ENCODE measurements at regions not wholly inside any gene's neighbourhood (a gene's known extent, or its start where the extent isn't known, plus 50 kb on each side); places are given as distances from the start of the nearest gene placed in this dataset.
"Not testable (repeated sequence)": the region's sequence is repeated elsewhere in the genome, so short reads cannot be mapped to it uniquely, and the experiment has no call there.

DNA sequence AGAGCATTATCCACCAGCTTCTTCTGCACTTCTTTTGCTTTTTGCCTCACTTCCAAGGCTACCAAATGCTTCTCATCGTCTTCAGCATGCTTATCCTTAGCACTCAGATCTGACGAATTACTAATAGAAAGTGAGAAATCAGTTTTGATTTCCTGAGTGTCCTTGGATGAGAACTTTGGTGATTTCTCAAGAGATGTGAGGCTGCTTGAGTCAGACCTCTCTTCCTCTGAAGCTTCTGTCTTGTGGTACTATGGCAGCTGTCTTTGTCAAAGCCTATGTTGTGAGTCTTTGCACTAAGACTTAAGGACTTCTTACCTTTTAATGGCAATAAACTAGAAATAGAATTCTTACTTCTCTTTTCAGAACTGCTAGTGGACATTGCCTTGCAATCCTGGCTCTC, 169.9 kb downstream of the CPE start:
- DNase-seq = no peak

DNA sequence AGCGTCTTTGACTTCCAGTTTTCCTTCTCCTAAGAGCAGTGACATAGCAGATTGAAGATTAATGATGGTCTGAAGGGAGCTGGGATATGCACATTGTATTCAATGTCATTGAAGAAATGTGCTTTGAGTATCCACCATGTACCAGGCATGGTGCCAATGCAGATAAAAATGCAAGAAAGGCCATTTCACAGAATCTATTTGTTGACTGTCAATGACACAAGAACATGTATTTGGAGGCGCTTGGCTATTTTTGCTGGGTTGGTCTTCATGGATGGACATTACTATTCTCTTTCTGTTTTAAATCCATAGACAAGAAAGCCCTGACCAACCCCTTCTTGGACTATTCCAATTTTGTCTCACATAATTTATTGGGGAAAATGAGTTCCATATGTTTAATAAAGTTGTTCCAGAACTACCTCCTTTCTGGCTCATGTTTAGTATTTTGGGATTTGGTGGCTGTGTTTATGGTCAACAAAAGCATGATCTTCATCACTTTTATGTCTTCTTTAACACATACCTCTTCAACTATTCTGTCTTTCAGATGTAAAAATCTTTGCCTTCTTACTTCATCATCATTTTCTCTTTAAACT, 174.5 kb downstream of the CPE start:
- DNase-seq = no peak

DNA sequence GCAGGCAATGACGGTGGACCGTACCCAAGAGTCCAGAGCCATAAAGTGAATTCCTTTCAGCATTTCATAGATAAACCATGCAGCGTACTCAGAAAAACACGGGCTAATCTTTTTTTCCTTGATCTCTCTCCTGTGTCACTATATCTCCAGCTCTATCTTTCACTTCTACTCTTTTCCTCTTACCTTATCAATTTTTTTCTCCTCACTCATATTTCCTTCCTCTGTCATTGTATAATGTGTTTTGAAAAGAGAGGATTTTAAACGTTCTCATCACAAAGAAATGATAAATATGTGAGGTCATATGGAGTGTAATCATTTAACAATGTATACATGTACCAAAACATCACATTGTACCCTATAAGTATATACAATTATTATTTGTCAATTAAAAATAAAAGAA, 176.5 kb downstream of the CPE start:
- DNase-seq = no peak

DNA sequence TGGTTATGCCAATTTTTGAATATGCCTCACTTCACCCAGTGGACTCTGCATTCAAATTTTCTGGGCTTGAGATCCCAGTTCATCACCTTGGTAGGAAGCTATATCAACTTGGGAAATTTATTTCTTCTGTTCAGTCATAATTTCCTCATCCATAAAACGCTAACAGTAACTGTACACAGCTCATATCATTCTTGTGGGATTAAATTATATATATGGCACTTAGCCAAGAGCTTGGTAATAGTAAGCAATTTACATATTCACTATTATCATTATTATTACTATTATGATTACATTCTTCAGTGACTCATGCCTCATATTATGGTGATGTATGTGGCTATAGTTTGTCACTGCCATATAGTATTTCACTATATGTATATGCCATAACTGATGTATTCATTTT, 177.6 kb downstream of the CPE start:
- DNase-seq = no peak

DNA sequence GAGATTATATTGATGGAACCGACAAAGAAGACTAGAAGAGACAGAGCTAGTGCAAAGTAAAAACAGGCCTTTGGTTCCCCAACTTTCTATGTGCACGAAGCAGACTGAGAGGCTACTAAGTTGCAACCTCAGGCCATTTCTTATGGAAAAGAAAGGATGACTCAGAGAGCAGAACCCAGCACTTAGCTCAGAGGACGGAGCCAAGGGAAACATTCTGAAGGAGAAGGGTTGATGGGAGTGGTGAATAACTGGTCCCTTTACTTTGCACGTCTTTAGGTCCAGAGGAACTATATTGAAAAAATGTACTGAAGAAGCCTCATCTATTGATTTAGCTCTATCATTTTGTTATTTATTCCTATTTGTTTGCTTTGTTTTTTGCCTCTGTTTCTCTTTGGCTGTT, 182.1 kb downstream of the CPE start:
- DNase-seq = no peak

DNA sequence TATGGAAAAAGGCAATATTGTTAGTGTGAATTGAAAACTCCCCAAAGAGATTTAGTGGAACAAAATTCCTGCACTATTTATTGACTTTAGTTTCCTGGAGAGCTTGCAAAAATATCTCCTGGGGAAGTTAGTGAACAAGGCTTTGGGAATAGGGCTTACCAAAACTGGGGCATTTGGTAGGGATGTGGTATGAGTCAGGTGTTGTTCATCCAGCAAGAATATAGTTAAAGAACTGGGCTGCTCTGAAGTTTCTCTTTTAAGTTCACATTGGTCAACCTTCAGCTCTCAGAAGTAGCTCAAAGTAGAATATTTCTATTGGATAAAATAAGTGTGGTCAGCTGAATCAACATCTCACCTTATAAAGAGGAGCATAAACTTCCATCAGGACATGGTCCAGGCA, 185.0 kb downstream of the CPE start:
- no peak for DNase-seq

DNA sequence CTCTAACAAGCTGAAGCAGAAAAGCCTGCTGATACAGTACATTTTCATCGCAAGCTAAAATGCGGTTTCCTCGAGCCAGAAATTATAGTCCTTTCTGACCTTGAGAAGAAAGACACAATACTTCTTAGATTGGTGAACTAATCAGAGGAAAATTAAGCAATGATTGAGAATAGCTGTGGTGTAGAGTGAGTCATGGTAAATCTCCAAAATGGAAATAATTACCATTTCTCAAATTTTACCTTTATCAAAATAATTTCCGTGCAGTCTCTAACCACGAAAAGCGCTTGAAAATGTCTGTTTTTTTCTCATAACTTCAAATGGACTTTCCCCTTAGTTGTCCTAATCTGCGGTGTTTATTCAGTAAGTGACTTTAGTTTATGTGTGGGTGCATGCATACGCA, 190.2 kb downstream of the CPE start:
- no peak for DNase-seq

DNA sequence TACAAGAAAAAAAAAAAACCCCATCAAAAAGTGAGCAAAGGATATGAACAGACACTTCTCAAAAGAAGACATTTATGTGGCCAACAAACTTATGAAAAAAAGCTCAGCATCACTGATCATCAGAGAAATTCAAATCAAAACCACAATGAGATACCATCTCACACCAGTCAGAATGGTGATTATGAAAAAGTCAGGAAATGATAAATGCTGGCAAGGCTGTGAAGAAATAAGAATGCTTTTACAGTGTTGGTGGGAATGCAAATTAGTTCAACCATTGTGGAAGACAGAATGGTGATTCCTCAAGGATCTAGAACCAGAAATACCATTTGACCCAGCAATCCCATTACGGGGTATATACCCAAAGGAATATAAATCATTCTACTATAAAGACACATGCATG, 192.7 kb downstream of the CPE start:
- not testable (repeated sequence) for DNase-seq

DNA sequence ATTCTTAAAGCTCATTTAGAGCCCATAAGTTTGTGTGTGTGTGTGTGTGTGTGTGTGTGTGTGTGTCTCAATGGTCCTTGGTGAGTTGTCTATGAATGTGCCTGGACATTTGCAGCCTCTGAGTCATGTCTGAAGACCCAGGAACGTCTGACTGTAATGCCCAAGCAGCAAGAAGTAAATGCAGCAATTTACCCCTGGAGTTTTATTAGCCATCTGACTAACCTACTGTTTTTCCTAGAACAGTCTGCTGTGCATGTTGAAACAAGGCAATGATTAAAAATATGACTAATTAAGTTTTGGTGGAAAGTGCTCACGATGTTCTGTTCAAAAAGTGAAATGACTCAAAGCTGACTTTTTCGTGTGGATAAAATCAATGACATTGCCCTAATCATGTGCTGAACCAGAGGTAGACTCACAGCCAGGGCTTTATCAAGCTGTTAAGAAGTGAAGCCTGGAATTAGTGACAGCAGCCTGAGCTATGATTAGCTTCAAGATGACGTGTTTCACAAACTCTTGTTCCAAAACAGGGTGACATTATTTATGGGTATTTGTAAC, 201.6 kb downstream of the CPE start:
- DNase-seq = no peak

DNA sequence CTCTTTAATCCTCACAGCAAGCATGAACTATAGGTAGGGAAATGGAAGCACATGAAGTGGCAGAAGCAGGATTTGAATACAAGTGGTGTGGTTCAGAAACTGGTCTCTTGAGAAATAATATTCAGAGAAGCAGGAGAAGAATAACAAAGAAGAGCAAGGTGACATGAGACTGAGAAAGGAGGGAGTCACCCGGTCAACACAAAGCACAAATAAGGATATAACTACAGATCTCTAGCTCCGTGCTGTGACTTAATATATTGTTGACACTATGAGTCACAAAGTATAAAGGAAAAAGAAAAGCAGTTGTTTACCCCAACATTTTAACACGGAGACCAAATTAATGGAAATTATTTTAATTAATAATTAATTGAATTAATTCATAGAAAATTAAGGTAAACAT, 204.5 kb downstream of the CPE start:
- no peak for DNase-seq

DNA sequence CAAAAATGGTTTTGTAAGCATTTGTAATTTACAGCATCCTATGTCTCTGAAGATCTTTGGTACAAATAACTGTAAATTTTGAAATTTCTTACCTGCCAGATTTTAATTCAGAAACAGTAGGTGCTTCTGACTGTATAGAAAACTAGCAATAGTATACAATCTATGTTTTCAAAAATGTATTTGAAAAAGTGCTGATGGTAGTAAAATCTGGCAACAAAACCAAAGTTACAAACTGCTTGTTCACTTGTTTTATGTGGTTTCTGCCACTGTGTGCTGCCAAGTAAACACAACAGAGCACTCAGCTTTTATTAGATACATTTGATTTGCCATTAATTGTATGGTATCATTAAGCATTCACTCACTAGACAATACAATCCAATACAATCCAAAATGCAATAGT, 206.1 kb downstream of the CPE start:
- no peak for DNase-seq

DNA sequence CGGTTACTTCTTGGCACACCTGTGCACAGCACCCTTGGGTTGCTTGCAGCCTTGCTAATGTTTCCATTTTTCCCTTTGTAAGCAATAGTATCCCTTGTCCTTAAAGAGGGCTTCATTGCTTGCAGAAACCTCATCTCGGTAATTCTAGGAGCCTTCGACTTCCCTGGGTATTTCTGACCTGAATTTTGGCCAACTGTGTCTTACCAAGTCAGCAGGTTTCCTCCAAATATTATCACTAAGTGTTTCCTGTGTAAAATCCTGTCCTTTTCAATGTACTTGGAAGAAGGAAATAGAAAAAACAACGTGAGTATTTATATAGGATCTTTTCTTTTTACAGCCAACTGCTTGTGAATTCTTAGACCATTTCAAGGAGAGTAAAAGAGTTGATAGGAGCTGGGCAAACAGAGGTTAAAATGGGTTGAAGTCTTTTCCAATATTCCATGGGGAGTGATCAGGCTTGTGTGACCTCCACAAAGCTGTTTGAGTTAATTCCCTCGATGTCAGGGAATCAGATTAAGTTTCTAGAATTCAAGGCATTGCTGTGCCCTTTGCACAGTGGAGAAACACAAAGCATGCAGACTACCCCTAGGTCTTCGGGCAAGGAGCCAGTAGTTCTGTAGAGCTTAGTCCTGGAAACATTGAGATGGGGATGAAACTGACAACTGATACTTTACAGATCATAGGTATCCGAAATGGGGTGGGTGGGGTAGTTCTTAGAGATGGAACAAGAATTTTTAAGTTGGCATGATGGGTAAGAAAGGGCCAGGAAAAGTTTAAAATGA, 209.9 kb downstream of the CPE start:
- DNase-seq = no peak

DNA sequence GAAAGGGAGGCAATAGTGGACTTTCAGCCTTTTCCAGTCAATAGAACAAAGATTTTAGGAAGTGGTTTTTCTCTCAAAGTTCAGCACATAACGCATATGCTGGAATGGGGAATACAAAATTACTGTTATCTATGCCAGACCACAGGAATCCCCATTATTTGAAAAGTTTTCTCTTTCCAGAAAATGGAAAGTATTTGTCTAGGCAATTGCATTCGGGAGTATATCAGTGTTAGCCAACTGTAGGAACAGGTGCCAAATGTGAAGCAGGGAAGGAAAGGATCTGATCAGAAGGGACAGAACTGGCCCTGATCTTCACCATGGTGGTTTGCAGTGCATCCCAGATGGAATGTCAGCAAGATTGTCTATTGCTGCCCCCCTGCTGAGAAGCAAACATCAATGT, 213.6 kb downstream of the CPE start:
- no peak for DNase-seq

DNA sequence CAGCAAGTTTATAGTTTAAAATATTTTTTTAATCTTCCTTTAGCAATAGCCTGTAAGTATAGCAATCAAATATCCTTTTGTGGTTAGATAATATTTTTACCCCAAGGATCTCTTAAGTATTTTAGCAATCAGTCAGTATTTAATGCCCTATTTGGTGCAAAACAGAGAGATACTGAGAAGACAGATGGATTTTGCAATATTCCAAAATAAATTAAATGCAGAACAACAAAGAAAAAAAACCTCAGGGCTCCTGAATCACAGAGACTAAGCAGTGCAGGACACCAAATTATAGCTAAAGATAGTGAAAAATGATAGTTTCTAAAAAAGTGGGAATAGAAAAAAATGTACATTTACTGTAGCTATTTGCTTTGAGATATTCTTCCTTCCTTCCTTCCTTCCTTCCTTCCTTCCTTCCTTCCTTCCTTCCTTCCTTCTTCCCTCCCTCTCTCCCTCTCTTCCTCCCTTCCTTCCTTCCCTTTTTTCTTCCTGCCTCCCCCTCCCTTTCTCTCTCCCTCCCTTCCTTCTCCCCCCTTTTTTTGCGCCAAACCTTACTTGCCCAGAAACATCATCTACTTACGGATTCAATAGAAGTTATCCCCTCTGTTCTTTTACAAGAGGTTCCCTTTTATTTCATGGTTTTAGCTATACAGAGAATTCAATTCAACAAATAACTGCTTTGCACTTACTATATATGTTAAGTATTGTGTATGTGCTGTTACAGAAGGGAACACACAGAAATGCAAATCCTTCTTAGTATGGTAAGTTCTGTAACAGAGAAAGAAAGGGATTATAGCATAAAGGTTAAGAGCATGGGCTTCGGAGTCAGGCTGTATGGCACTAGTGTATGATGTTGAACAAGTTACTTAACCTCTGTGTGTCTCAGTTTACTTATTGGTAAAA, 219.0 kb downstream of the CPE start:
- DNase-seq = no peak

DNA sequence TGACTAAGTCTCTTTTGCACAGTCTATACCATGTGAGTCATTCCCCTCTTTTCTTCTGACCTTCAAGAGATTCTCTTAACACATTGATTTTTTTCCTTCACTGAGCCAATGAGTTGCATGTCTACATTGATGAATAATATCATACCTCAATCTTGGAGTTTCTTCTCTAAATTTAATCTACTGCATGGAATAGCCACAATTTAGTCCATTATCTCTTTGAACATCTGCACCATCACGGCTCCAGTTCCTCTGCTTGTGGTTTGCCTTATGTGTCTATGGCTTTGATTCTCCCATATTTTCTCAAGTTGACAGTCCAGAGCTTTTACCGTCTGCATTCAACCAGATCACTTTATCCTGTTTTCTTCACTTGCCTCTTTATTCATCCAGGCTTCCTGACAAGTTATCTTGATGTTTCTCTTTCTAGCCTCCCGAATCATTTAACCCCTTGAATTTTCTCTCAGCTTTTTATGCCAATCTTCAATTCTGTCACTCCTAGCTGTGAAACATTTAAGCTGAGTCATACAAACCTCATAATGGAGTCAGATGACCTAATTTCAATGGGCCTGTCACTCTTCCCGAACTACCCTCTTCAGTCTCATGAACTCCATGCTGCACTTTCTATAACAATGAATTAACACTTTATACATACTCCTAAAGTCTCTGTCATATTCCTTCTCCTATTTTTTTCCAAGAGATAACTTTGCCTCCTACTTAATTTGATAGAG, 222.3 kb downstream of the CPE start:
- DNase-seq = no peak

DNA sequence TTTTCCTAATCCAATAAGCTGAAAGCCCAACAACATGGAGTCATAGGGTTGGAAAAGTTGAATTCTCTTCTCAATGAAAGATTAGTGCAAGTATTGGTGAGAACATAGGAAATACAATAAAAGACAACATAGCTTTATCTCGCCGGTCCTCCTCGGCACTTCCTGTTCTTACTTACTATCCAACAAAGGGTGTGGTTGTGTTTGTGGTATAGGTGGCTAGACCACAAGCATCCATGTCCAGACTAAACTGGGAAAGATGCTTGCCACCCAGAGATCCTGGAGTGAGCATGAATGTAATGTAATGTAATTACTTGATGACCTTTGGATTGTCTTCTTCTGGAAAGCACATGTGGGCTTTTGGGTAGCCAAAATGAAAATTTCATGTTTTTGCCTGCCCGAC, 223.8 kb downstream of the CPE start:
- DNase-seq = no peak

DNA sequence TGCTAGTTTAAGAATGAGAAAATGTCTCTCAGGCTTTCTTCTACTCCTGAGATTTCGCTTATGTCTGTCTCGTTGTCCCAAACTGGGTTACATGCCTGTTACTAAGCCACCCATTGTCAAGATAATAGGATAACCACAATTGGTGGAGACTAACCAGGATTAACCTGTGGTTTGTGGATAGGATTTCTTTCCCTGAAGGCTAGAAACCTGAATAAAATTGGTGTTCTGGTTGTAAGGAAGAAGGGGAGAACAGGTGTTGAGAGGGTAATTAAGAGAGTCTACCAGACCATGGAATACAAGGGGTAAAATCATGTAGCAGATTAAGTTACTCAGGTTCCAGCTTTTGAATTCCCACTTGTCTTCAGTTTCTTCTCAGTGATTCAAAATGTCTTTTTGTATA, 225.4 kb downstream of the CPE start:
- no peak for DNase-seq

DNA sequence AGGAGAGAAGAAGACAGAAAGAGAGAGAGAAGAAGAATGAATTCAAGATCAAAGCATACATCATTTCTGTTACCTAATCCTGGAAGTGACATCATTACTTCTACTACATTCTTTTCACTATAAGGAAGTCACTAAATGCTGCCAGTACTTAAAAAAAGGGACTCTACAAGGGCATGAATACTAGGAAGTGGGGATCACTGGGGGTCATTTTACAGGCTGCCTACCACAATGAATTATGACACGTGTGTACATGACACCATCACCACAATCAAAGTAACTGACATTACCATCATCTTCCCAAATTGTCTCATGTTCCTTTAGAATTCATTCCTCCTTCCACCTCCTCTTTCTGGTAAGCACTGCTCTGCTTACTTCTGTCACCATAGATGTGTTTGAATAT, 227.0 kb downstream of the CPE start:
- DNase-seq = no peak

DNA sequence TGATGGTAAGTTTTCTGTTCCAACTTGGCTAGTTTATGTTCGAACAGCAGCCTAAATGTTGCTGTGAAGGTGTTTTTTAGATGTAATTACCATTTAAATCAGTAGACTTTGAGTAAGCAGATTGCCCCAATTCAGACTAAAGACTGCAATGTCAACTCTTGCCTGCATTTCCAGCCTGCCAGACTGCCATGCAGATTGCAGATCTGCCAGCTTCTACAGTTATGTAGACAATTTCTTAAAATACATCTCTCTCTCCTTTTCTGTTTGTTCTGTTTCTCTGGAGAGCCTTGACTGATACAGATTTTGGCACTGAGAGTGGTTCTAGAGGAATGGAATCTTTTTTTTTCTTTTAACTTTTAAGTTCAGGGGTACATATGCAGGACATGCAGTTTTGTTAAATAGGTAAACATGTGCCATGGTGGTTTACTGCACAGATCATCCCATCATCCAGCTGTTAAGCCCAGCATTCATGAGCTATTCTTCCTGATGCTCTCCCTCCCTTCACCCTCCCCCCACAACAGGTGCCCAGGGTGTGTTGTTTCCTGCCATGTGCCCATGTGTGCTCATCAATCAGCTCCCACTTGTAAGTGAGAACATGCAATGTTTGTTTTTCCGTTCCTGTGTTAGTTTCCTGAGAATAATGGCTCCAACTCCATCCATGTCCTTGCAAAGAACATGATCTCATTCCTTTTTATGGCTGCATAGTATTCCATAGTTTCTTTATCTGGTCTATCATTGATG, 227.8 kb downstream of the CPE start:
- no peak for DNase-seq

DNA sequence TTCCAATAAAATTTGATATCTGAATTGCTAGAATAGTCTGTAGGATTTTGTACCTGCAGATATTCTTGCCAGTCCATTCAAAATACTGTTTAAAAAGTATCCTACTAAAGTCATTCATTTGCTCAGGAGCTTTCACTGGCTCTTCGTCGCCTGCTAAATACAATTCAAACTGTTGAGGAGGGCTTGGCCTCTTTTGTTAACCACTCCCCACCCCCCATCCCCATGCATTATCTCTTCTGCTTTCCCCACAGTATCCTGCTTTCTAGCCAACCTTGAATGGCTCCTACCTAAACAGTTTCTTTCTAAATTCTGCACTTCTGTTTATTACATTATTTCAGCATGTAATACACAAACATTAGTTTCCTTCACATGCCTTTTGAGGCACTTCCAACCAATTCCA, 230.8 kb downstream of the CPE start:
- no peak for DNase-seq

DNA sequence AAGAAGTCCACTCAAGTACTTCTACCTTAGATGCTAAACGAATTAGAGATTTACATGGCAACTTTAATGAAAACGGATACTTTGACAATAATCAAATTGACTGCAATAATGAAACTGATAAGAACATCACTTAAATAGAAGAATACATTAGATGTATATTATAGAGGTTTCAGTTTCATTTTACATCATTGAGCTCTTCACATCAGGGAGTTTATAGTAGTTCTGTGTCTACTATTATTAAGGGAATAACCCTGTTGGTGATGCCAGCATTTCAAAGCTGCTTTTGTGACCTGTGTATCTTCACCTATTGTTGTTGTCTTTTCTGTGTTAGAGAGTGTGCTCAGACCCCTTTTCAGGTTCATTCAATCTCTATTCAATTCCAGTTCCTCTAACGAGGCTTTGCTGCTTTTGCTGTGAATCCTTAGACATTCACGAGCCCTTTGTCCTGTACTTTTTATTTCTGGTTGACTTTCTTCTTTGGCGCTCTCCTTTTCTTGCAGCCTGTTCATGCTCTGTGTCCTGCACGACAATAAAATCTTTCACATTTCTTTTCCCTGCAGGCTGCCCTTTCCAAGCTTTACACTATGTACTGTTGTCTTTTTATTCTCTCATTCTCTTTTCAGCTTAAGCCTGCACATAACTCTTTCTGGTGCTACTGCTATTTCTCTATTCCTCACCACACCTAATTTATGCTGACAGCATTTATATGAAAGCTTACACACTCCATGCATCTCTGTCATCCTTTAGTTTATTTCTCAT, 232.1 kb downstream of the CPE start:
- DNase-seq = no peak
